ENCODE measurements at regions not wholly inside any gene's neighbourhood (a gene's known extent, or its start where the extent isn't known, plus 50 kb on each side); places are given as distances from the start of the nearest gene placed in this dataset.

DNA sequence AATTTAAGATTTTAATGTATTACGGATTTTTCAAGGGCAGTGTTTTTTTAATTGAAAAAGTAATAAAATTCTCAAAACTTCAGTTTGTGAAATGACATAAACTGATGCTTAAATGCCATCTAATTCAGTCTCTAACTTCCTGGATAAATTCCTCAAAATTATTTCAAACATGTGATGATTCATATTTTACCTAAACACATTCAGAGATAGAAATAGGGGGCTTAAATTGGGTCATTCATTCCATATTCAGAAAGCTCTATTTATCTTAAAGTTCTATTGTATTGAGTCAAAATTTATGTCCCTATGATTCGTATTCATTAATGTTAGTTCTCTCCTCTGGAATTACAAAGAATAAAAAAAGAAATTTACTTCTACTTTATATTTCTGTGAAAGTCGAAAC lies 713.6 kb upstream of the CHRM3 start:
- H3K4me2 ChIP-seq (ENCODE audit: insufficient read depth, low read length), result no peak overlapping the region
- no peak for FAIRE-seq
- no peak overlapping the region for H3K9ac ChIP-seq (ENCODE audit: insufficient read depth in 1 of 2, low read depth in 2 of 2, low read length in 2 of 2)

More for the DNA sequence above, 713.6 kb upstream of the CHRM3 start:
- no peaks in the 10 kb centered on the region for H3K79me2 ChIP-seq (ENCODE audit: control insufficient read depth, insufficient read depth, low read length)
- in situ Hi-C loops (cut with MboI), result no loop called here
- H3K9me1 ChIP-seq (ENCODE audit: control insufficient read depth, insufficient read depth, low read length), result no peaks in the 10 kb centered on the region
- POLR2A ChIA-PET, result no interaction called here
- intact Hi-C loops (cut with micrococcal nuclease), result no loop called here
- H3K4me3 ChIP-seq, result no peak overlapping the region
- H3K4me1 ChIP-seq (replicated peaks in 1 of 2; ENCODE audit: control insufficient read depth in 2 of 2, insufficient read depth in 2 of 2, low read length in 2 of 2), result no peaks in the 10 kb centered on the region
- no peaks in the 10 kb centered on the region for H3K36me3 ChIP-seq (ENCODE audit: control insufficient read depth, insufficient read depth, low read length)
- ATAC-seq, result no peak
- DNase-seq (ENCODE audit: extremely low read depth in 1 of 4, low spot score in 3 of 4), result no peak
- H2AFZ ChIP-seq (ENCODE audit: low read depth, low read length), result no peak overlapping the region
- no peak for TF ChIP-seq FOXM1 (IDR thresholded peaks at IDR 0.05; ENCODE audit: low read depth)
- no peak for TF ChIP-seq FOXM1 (CRISPR knock-in tag; IDR thresholded peaks at IDR 0.05; ENCODE audit: low read depth)
- TF ChIP-seq SNRNP70 (optimal IDR thresholded peaks at IDR 0.05; ENCODE audit: low read depth, low read length), result no peak
- no peak for TF ChIP-seq MCM2 (IDR thresholded peaks at IDR 0.05; ENCODE audit: low read depth)
- TF ChIP-seq, protein P1, sequence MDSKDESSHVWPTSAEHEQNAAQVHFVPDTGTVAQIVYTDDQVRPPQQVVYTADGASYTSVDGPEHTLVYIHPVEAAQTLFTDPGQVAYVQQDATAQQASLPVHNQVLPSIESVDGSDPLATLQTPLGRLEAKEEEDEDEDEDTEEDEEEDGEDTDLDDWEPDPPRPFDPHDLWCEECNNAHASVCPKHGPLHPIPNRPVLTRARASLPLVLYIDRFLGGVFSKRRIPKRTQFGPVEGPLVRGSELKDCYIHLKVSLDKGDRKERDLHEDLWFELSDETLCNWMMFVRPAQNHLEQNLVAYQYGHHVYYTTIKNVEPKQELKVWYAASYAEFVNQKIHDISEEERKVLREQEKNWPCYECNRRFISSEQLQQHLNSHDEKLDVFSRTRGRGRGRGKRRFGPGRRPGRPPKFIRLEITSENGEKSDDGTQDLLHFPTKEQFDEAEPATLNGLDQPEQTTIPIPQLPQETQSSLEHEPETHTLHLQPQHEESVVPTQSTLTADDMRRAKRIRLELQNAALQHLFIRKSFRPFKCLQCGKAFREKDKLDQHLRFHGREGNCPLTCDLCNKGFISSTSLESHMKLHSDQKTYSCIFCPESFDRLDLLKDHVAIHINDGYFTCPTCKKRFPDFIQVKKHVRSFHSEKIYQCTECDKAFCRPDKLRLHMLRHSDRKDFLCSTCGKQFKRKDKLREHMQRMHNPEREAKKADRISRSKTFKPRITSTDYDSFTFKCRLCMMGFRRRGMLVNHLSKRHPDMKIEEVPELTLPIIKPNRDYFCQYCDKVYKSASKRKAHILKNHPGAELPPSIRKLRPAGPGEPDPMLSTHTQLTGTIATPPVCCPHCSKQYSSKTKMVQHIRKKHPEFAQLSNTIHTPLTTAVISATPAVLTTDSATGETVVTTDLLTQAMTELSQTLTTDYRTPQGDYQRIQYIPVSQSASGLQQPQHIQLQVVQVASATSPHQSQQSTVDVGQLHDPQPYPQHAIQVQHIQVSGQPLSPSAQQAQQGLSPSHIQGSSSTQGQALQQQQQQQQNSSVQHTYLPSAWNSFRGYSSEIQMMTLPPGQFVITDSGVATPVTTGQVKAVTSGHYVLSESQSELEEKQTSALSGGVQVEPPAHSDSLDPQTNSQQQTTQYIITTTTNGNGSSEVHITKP (IDR thresholded peaks at IDR 0.05; ENCODE audit: partially characterized antibody), result no peak
- TF ChIP-seq, protein P2, sequence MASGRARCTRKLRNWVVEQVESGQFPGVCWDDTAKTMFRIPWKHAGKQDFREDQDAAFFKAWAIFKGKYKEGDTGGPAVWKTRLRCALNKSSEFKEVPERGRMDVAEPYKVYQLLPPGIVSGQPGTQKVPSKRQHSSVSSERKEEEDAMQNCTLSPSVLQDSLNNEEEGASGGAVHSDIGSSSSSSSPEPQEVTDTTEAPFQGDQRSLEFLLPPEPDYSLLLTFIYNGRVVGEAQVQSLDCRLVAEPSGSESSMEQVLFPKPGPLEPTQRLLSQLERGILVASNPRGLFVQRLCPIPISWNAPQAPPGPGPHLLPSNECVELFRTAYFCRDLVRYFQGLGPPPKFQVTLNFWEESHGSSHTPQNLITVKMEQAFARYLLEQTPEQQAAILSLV (tag; IDR thresholded peaks at IDR 0.05), result no peak
- no peak for TF ChIP-seq NFXL1 (CRISPR knock-in tag; IDR thresholded peaks at IDR 0.05)
- no peak for TF ChIP-seq DPF2 (IDR thresholded peaks at IDR 0.05)
- TF ChIP-seq, protein P3, sequence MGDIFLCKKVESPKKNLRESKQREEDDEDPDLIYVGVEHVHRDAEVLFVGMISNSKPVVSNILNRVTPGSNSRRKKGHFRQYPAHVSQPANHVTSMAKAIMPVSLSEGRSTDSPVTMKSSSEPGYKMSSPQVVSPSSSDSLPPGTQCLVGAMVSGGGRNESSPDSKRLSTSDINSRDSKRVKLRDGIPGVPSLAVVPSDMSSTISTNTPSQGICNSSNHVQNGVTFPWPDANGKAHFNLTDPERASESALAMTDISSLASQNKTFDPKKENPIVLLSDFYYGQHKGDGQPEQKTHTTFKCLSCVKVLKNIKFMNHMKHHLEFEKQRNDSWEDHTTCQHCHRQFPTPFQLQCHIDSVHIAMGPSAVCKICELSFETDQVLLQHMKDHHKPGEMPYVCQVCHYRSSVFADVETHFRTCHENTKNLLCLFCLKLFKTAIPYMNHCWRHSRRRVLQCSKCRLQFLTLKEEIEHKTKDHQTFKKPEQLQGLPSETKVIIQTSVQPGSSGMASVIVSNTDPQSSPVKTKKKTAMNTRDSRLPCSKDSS (IDR thresholded peaks at IDR 0.05; ENCODE audit: low read depth, partially characterized antibody), result no peak
- TF ChIP-seq NR1H2 (CRISPR knock-in tag; IDR thresholded peaks at IDR 0.05), result no peak
- TF ChIP-seq NCOR1 (IDR thresholded peaks at IDR 0.05), result no peak
- TF ChIP-seq SMARCA5 (IDR thresholded peaks at IDR 0.05), result no peak
- TF ChIP-seq, protein P4, sequence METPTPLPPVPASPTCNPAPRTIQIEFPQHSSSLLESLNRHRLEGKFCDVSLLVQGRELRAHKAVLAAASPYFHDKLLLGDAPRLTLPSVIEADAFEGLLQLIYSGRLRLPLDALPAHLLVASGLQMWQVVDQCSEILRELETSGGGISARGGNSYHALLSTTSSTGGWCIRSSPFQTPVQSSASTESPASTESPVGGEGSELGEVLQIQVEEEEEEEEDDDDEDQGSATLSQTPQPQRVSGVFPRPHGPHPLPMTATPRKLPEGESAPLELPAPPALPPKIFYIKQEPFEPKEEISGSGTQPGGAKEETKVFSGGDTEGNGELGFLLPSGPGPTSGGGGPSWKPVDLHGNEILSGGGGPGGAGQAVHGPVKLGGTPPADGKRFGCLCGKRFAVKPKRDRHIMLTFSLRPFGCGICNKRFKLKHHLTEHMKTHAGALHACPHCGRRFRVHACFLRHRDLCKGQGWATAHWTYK (CRISPR knock-in tag; IDR thresholded peaks at IDR 0.05), result no peak
- TF ChIP-seq U2AF2 (optimal IDR thresholded peaks at IDR 0.05; ENCODE audit: low read depth, low read length), result no peak
- no peak for TF ChIP-seq ZNF589 (CRISPR knock-in tag; IDR thresholded peaks at IDR 0.05; ENCODE audit: low read depth)
- no peak for TF ChIP-seq HDGF (IDR thresholded peaks at IDR 0.05)
- TF ChIP-seq POLR2AphosphoS2 (IDR thresholded peaks at IDR 0.05; ENCODE audit: low read length), result no peak
- TF ChIP-seq, protein P5, sequence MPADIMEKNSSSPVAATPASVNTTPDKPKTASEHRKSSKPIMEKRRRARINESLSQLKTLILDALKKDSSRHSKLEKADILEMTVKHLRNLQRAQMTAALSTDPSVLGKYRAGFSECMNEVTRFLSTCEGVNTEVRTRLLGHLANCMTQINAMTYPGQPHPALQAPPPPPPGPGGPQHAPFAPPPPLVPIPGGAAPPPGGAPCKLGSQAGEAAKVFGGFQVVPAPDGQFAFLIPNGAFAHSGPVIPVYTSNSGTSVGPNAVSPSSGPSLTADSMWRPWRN (IDR thresholded peaks at IDR 0.05; ENCODE audit: low read depth), result no peak
- peaks cover 2% of the 10 kb centered on the region for H3K9me3 ChIP-seq (replicated peaks; ENCODE audit: control insufficient read depth, insufficient read depth, low read depth, low read length)
- 0% methylated on average over 3 of the region's 3 CpGs for WGBS (ENCODE audit: insufficient coverage, low coverage, missing lambda C conversion rate)
- H3K27me3 ChIP-seq (ENCODE audit: control insufficient read depth in 2 of 2, insufficient read depth in 2 of 2, low read length in 2 of 2), result no peaks in the 10 kb centered on the region
- CTCF ChIA-PET (ENCODE audit: low intra/inter-chr PET ratio), result no interaction called here
- no peaks in the 10 kb centered on the region for H4K20me1 ChIP-seq (replicated peaks; ENCODE audit: control insufficient read depth, insufficient read depth, low read length)
- no peak overlapping the region for H3K27ac ChIP-seq (ENCODE audit: extremely low read depth, low read depth, low read length)
- no TSS peak for BruUV-seq (replicated peaks)

Measured in K562 (cell line).